A673 (cell line): ENCODE measurements at regions not wholly inside any gene's neighbourhood (a gene's known extent, or its start where the extent isn't known, plus 50 kb on each side); places are given as distances from the start of the nearest gene placed in this dataset.

Experiments used
- CTCF ChIP-seq: fragments of 300-800, 200-600 bp; sonication (generic); conservative IDR thresholded peaks from 2 replicates; pipeline ENCODE4 v1.5.1; 2017; ENCODE audit warnings: low read depth, mild to moderate bottlenecking, antibody characterized with exemption, low read length, moderate library complexity, mixed read lengths
- EZH2 ChIP-seq: fragments of 200-600 bp; sonication (generic); IDR thresholded peaks from 2 replicates; pipeline ENCODE4 v1.6.1; 2017; ENCODE audit warnings: borderline replicate concordance, low read depth, mild to moderate bottlenecking, mixed read lengths, antibody characterized with exemption, low read length; ENCODE audit not compliant: poor library complexity, severe bottlenecking

DNA sequence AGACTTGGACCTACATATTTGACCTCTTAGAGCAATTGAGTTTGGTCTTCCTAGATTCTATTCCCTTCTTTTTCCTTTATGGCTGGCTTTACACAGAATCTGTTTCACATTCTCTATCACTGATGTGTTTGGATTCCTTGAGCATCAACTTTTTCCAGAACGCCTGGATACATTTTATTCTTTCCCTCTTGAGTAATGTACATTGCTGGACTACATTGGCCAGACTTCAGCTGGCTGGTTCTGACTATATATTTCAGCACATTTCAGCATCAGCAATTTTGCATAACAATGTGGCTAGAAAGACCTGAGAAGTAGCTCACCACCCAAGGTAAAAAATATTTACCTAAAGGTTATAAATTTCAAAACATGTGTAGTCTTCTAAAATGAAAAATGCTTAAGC is 2198.2 kb upstream of the RAG2 start:
- TF ChIP-seq CTCF: no peak
- no peak for TF ChIP-seq EZH2
